Neural cell (in vitro differentiated cells): ENCODE measurements at regions not wholly inside any gene's neighbourhood (a gene's known extent, or its start where the extent isn't known, plus 50 kb on each side); places are given as distances from the start of the nearest gene placed in this dataset.

Experiments used
- H2AFZ ChIP-seq: fragments of 200-600, 300-800 bp; sonication (generic), shearing (Covaris generic); 2 replicates; pipeline ENCODE4 v1.6.0; 2014; ENCODE audit warnings: low read depth, mild to moderate bottlenecking, antibody characterized with exemption, low read length, moderate library complexity
- H3F3A ChIP-seq: fragments of 200-600 bp; shearing (Covaris generic); 2 replicates; pipeline ENCODE4 v1.6.1; 2016; ENCODE audit warnings: mild to moderate bottlenecking, moderate library complexity, mixed read lengths, antibody characterized with exemption, low read length; ENCODE audit not compliant: insufficient read depth, poor library complexity, severe bottlenecking
- H3K27ac ChIP-seq: fragments of 200-600, 300-800 bp; sonication (generic), shearing (Covaris generic); 2 replicates; pipeline ENCODE4 v1.5.1; 2014; ENCODE audit warnings: mild to moderate bottlenecking, low read length, moderate library complexity
- H3K27me3 ChIP-seq: fragments of 300-800, 200-600 bp; sonication (generic), shearing (Covaris generic); 2 replicates; pipeline ENCODE4 v1.6.0; 2014; ENCODE audit warnings: mild to moderate bottlenecking, low read depth, low read length, moderate library complexity; ENCODE audit not compliant: insufficient read depth
- H3K36me3 ChIP-seq: fragments of 300-800, 200-600 bp; sonication (generic), shearing (Covaris generic); 2 replicates; pipeline ENCODE4 v1.5.1; 2014; ENCODE audit warnings: mild to moderate bottlenecking, antibody characterized with exemption, low read length, moderate library complexity; ENCODE audit not compliant: insufficient read depth
- H3K4me2 ChIP-seq: fragments of 300-800, 200-600 bp; sonication (generic), shearing (Covaris generic); 2 replicates; pipeline ENCODE4 v1.6.0; 2014; ENCODE audit warnings: mild to moderate bottlenecking, low read length
- H3K4me3 ChIP-seq: fragments of 300-800, 200-600 bp; sonication (generic), shearing (Covaris generic); 2 replicates; pipeline ENCODE4 v1.5.1; 2014; ENCODE audit warnings: mild to moderate bottlenecking, low read length, moderate library complexity
- H3K79me2 ChIP-seq: fragments of 200-600 bp; shearing (Covaris generic); replicated peaks from 2 replicates; pipeline ENCODE4 v1.6.0; 2014; ENCODE audit warnings: mild to moderate bottlenecking, low read length, moderate library complexity; ENCODE audit not compliant: insufficient read depth
- H3K9ac ChIP-seq: fragments of 300-800, 200-600 bp; sonication (generic), shearing (Covaris generic); 2 replicates; pipeline ENCODE4 v1.6.1; 2016; ENCODE audit warnings: mild to moderate bottlenecking, low read length, mixed read lengths
- H3K9me2 ChIP-seq: fragments of 200-600 bp; shearing (Covaris generic); 2 replicates; pipeline ENCODE4 v1.6.1; 2016; ENCODE audit warnings: mild to moderate bottlenecking, low read length, mixed read lengths; ENCODE audit not compliant: insufficient read depth
- H3K9me3 ChIP-seq: fragments of 200-600, 300-800 bp; sonication (generic), shearing (Covaris generic); 2 replicates; pipeline ENCODE4 v1.6.1; 2016; ENCODE audit warnings: mild to moderate bottlenecking, mixed run types, low read length, moderate library complexity, mixed read lengths
- H4K20me1 ChIP-seq: fragments of 200-600 bp; shearing (Covaris generic); 2 replicates; pipeline ENCODE4 v1.6.1; 2016; ENCODE audit warnings: mild to moderate bottlenecking, mixed run types; ENCODE audit not compliant: insufficient read depth
- CTCF ChIP-seq: fragments of 450-650 bp; IDR thresholded peaks from 2 replicates; pipeline ENCODE4 v1.5.1; 2014; ENCODE audit warnings: antibody characterized with exemption, mild to moderate bottlenecking, moderate library complexity; ENCODE audit not compliant: poor library complexity, severe bottlenecking
- EP300 ChIP-seq: fragments of 450-650 bp; conservative IDR thresholded peaks from 2 replicates; pipeline ENCODE4 v1.6.1; 2014; ENCODE audit warnings: antibody characterized with exemption, mild to moderate bottlenecking, moderate library complexity; ENCODE audit not compliant: poor library complexity, severe bottlenecking
- EZH2 ChIP-seq: fragments of 200-600, 300-800 bp; shearing (Covaris generic), sonication (generic); IDR thresholded peaks from 2 replicates; pipeline ENCODE4 v1.6.1; 2014; ENCODE audit warnings: antibody characterized with exemption, low read length, borderline replicate concordance, mild to moderate bottlenecking; ENCODE audit not compliant: insufficient read depth, poor library complexity, severe bottlenecking
- MXI1 ChIP-seq: fragments of 450-650 bp; conservative IDR thresholded peaks from 2 replicates; pipeline ENCODE4 v1.6.1; 2014; ENCODE audit warnings: antibody characterized with exemption, mild to moderate bottlenecking; ENCODE audit not compliant: poor library complexity, severe bottlenecking
- POLR2AphosphoS5 ChIP-seq: IDR thresholded peaks from 2 replicates; pipeline ENCODE4 v1.6.1; 2012
- RAD21 ChIP-seq: fragments of 450-650 bp; conservative IDR thresholded peaks from 2 replicates; pipeline ENCODE4 v1.6.1; 2014; ENCODE audit warnings: antibody characterized with exemption, mild to moderate bottlenecking, moderate library complexity
- SMC3 ChIP-seq: fragments of 450-650 bp; conservative IDR thresholded peaks from 2 replicates; pipeline ENCODE4 v1.6.1; 2014; ENCODE audit warnings: antibody characterized with exemption, mild to moderate bottlenecking, moderate library complexity; ENCODE audit not compliant: poor library complexity
- TAF1 ChIP-seq: IDR thresholded peaks from 2 replicates; pipeline ENCODE4 v1.6.1; 2012; ENCODE audit warnings: low read depth
- TF ChIP-seq, protein P1 (sequence below): IDR thresholded peaks from 2 replicates; pipeline ENCODE4 v1.6.1; 2012; ENCODE audit warnings: borderline replicate concordance

GRCh38 chr4:1503583-1504471, 97.6 kb upstream of the NKX1-1 start:
- Histone ChIP-seq H3K27ac (no peak overlapping the region), H3K36me3 (no peaks in the 10 kb centered on the region), H3K9ac (no peak overlapping the region), H3K79me2 (no peaks in the 10 kb centered on the region), H3K4me2 (no peak overlapping the region), H3K27me3 (no peaks in the 10 kb centered on the region), H3K4me3 (no peak overlapping the region), H2AFZ (no peak overlapping the region), H4K20me1 (no peaks in the 10 kb centered on the region), H3F3A (no peaks in the 10 kb centered on the region), H3K9me3 (no peaks in the 10 kb centered on the region), H3K9me2 (no peaks in the 10 kb centered on the region)
- TF ChIP-seq EP300 (no peak), MXI1 (no peak), RAD21 (no peak), TAF1 (no peak), EZH2 (no peak), CTCF (no peak), POLR2AphosphoS5 (no peak), SMC3 (no peak)
- TF ChIP-seq, protein P1, sequence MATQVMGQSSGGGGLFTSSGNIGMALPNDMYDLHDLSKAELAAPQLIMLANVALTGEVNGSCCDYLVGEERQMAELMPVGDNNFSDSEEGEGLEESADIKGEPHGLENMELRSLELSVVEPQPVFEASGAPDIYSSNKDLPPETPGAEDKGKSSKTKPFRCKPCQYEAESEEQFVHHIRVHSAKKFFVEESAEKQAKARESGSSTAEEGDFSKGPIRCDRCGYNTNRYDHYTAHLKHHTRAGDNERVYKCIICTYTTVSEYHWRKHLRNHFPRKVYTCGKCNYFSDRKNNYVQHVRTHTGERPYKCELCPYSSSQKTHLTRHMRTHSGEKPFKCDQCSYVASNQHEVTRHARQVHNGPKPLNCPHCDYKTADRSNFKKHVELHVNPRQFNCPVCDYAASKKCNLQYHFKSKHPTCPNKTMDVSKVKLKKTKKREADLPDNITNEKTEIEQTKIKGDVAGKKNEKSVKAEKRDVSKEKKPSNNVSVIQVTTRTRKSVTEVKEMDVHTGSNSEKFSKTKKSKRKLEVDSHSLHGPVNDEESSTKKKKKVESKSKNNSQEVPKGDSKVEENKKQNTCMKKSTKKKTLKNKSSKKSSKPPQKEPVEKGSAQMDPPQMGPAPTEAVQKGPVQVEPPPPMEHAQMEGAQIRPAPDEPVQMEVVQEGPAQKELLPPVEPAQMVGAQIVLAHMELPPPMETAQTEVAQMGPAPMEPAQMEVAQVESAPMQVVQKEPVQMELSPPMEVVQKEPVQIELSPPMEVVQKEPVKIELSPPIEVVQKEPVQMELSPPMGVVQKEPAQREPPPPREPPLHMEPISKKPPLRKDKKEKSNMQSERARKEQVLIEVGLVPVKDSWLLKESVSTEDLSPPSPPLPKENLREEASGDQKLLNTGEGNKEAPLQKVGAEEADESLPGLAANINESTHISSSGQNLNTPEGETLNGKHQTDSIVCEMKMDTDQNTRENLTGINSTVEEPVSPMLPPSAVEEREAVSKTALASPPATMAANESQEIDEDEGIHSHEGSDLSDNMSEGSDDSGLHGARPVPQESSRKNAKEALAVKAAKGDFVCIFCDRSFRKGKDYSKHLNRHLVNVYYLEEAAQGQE, result no peak

GRCh38 chr4:1502976-1503375, 96.7 kb upstream of the NKX1-1 start:
- Histone ChIP-seq H3K79me2 (no peaks in the 10 kb centered on the region), H3K36me3 (no peaks in the 10 kb centered on the region), H3K9ac (no peak overlapping the region), H3F3A (no peaks in the 10 kb centered on the region), H2AFZ (no peak overlapping the region), H3K4me3 (no peak overlapping the region), H3K27me3 (no peaks in the 10 kb centered on the region), H3K9me3 (no peaks in the 10 kb centered on the region), H4K20me1 (no peaks in the 10 kb centered on the region), H3K27ac (no peak overlapping the region), H3K4me2 (no peak overlapping the region), H3K9me2 (no peaks in the 10 kb centered on the region)
- TF ChIP-seq, protein P1, result no peak
- no peak for TF ChIP-seq EZH2
- TF ChIP-seq CTCF, result no peak
- no peak for TF ChIP-seq SMC3
- no peak for TF ChIP-seq POLR2AphosphoS5
- no peak for TF ChIP-seq RAD21
- TF ChIP-seq MXI1, result no peak
- no peak for TF ChIP-seq EP300
- no peak for TF ChIP-seq TAF1
